IPS-NIHi7 (cell line): ENCODE measurements at regions not wholly inside any gene's neighbourhood (a gene's known extent, or its start where the extent isn't known, plus 50 kb on each side); places are given as distances from the start of the nearest gene placed in this dataset.

Experiments
- DNase-seq: peaks from one replicate; pipeline ENCODE4 v3.0.0; 2012; ENCODE audit warnings: mixed read lengths; ENCODE audit errors: extremely low spot score

GRCh38 chrX:30161043-30161442, 54.3 kb upstream of the MAGEB2 start:
- no peak for DNase-seq
